Heart right ventricle (tissue), 16 donors: ENCODE measurements at regions not wholly inside any gene's neighbourhood (a gene's known extent, or its start where the extent isn't known, plus 50 kb on each side); places are given as distances from the start of the nearest gene placed in this dataset.

Experiments used
- ATAC-seq, 8 donors: fragments of 200-7000 bp; cut with Tn5 transposase; one replicate each; pipeline ENCODE4 v1.9.1; 2020; ENCODE audit warnings: mild to moderate bottlenecking in 8 of 8, moderate library complexity in 8 of 8, moderate number of reproducible peaks in 1 of 8
- DNase-seq, 2 donors: peaks; one replicate each; pipeline ENCODE4 v3.0.0-alpha.2; 2020
- H3K27ac ChIP-seq, 10 donors: fragments of 200-600 bp; sonication (generic) in 2 of 10; one replicate each; pipeline versions ENCODE4 v1.5.0 to v1.8.0; 2020 to 2022; ENCODE audit warnings: mild to moderate bottlenecking in 3 of 10
- H3K27me3 ChIP-seq, 7 donors: fragments of 200-600 bp; one replicate each; pipeline ENCODE4 v1.8.0; 2021 to 2022; ENCODE audit warnings: mild to moderate bottlenecking in 2 of 7
- H3K36me3 ChIP-seq, 9 donors: fragments of 200-600 bp; sonication (generic) in 1 of 9; one replicate each; pipeline versions ENCODE4 v1.5.0 to v1.8.0; 2020 to 2022; ENCODE audit warnings: mild to moderate bottlenecking in 2 of 9
- H3K4me1 ChIP-seq, 9 donors: fragments of 200-600 bp; sonication (generic) in 1 of 9; one replicate each; pipeline versions ENCODE4 v1.5.0 to v1.8.0; 2020 to 2022; ENCODE audit warnings: mild to moderate bottlenecking in 4 of 9
- H3K4me3 ChIP-seq, 10 donors: fragments of 200-600 bp; sonication (generic) in 2 of 10; one replicate each; pipeline versions ENCODE4 v1.5.0 to v1.8.0; 2020 to 2022; ENCODE audit warnings: mild to moderate bottlenecking in 7 of 10, moderate library complexity in 2 of 10
- H3K9me3 ChIP-seq, 11 donors: fragments of 200-600 bp in 10 of 11; sonication (generic) in 2 of 11; one replicate each; pipeline versions ENCODE4 v1.5.0 to v1.8.0; 2013 to 2022; ENCODE audit warnings: mild to moderate bottlenecking in 2 of 11, control low read depth in 1 of 11, moderate library complexity in 1 of 11
- CTCF ChIP-seq, 9 donors: fragments of 200-600 bp; sonication (generic) in 2 of 9; IDR thresholded peaks; one replicate each; pipeline versions ENCODE4 v1.5.0 to v1.8.0; 2021 to 2022; ENCODE audit warnings: antibody characterized with exemption in 9 of 9, mild to moderate bottlenecking in 5 of 9, moderate library complexity in 1 of 9
- WGBS, 2 donors: extraction: QIAGEN DNeasy Blood & Tissue Kit; methylation state at CpG; one replicate each; pipeline ENCODE4 v1.1.7; 2013; ENCODE audit warnings: inconsistent platforms in 1 of 2; 5-methylcytosine and 5-hydroxymethylcytosine counted together
- intact Hi-C, 10 donors: fragments of 100-400 bp; cut with DNase I; formaldehyde crosslinking; loops; one replicate each; pipeline versions ENCODE4 v1.11.1 to v1.14.2; 2022
- donor health status: Arrhythmogenic right ventricular cardiomyopathy.
- donor health status: ischemic (EF 13 %, LVEDD 7.1; RV severe dilation, severe dysfunction).
- donor health status: healthy with polysubstance abuse.
- donor health status: DM: no; HTN: yes; CAD: no.
- donor health status: DM: no; HTN: no; CAD: no.
- donor health status: ischemic (EF 25% LVEDD 6.9; RV normal size, moderate dysfunction).
- donor health status: ischemic (EF 25% LVEDD 5.7; RV mildly dilated, moderate dysfunction).
- donor health status: healthy.
- donor health status: DM: yes; HTN: yes; CAD: no.
- donor health status: Ischemic cardiomyopathy.
- donor health status: ischemic (EF 35%, LVEDD 5.7; RV mildly dilated, moderate dysfunction).
- donor health status: nonischemic (EF 11% LVEDD 7.7; RV severe dilation, severe dysfunction).
- donor health status: DM: yes; HTN: yes; CAD: no.
- donor health status: PGD.
- donor health status: ischemic (EF 29% LVEDD 5.4; RV normal size, mild dysfunction).
- donor health status: nonischemic (EF 23%, LVEDD 6.1; RV moderate dilation, normal function).

GRCh38 chr2:161020437-161020836 is 139.8 kb upstream of the TANK start:
- no peak for TF ChIP-seq CTCF (IDR thresholded peaks at IDR 0.05)
- Histone ChIP-seq H3K27me3 (no peaks in the 10 kb centered on the region), H3K4me1 (peaks cover 0 to 12% (median 0%) of the 10 kb centered on the region in 9 donors), H3K4me3 (no peak overlapping the region), H3K36me3 (no peaks in the 10 kb centered on the region), H3K9me3 (peaks cover 0 to 7% (median 0%) of the 10 kb centered on the region in 11 donors), H3K27ac (no peak overlapping the region)
- intact Hi-C loops: no loop called here
- ATAC-seq (no peak), DNase-seq (no peak)
- WGBS, 2 donors: 93 to 94% methylated on average over 2 of the region's 2 CpGs

DNA sequence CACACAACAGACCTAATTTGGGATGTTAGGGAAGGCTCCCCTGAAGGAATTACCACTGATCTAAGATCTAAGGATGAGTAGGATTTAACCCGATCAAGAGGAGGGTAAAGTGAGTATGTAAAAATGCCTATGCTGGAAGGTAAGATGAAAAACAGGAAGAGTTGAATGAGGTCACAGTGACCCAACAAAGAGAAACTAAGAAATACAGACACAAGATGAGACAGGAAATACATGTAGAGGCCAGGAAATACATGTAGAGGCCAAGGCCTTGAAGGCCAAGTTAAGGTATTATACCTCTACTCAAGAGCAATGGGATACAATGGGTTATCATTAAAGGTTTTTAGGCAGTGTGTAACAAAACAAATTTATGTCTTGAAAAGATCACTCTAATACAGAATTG is 131.6 kb upstream of the TANK start:
- Histone ChIP-seq H3K36me3 (no peaks in the 10 kb centered on the region), H3K4me3 (no peak overlapping the region), H3K27me3 (no peaks in the 10 kb centered on the region), H3K9me3 (no peaks in the 10 kb centered on the region), H3K4me1 (no peaks in the 10 kb centered on the region), H3K27ac (no peak overlapping the region)
- TF ChIP-seq CTCF (IDR thresholded peaks at IDR 0.05): no peak
- ATAC-seq: no peak
- intact Hi-C loops: no loop called here
- DNase-seq: no peak
- WGBS, 2 donors: 89 to 96% methylated on average over 1 of the region's 1 CpG

DNA sequence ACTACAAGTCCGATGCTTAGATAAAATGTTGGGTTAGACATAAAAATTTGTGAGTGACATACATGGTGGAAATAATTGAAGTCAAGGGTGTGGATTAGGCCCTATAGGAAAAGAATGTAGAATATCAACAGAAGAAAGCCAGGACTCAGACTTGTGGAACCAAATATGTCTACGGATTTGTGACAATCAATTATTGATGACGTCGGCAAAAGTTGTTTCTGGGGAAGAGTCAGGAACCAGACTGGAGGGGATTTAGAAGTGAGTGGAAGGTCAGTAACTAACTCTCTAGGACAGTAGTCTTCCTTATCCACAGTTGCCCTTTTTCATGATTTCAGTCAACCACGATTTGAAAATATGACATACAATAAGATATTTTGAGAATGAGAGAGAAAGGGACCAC is 130.9 kb upstream of the TANK start:
- no peak for ATAC-seq
- 88 to 90% methylated on average over 5 of the region's 5 CpGs for WGBS, 2 donors
- H3K36me3 ChIP-seq: no peaks in the 10 kb centered on the region
- no peaks in the 10 kb centered on the region for H3K9me3 ChIP-seq
- no peaks in the 10 kb centered on the region for H3K27me3 ChIP-seq
- TF ChIP-seq CTCF (IDR thresholded peaks at IDR 0.05): no peak
- intact Hi-C loops: no loop called here
- no peak overlapping the region for H3K27ac ChIP-seq
- no peak for DNase-seq
- no peaks in the 10 kb centered on the region for H3K4me1 ChIP-seq
- H3K4me3 ChIP-seq: no peak overlapping the region

GRCh38 chr2:161030260-161031063 is 129.8 kb upstream of the TANK start:
- no peaks in the 10 kb centered on the region for H3K36me3 ChIP-seq

More at GRCh38 chr2:161030260-161031063, 129.8 kb upstream of the TANK start:
- no peak overlapping the region for H3K27ac ChIP-seq
- 76 to 78% methylated on average over 3 of the region's 3 CpGs for WGBS, 2 donors
- peaks cover 0 to 2% (median 0%) of the 10 kb centered on the region in 11 donors for H3K9me3 ChIP-seq
- H3K4me1 ChIP-seq: no peaks in the 10 kb centered on the region
- no peak for TF ChIP-seq CTCF (IDR thresholded peaks at IDR 0.05)
- no peaks in the 10 kb centered on the region for H3K27me3 ChIP-seq
- ATAC-seq (peak in 1 of 8 donors; percentile 79), DNase-seq (no peak)
- intact Hi-C loops: no loop called here
- no peak overlapping the region for H3K4me3 ChIP-seq
